HPDE6-E6E7 (cell line): ENCODE measurements at regions not wholly inside any gene's neighbourhood (a gene's known extent, or its start where the extent isn't known, plus 50 kb on each side); places are given as distances from the start of the nearest gene placed in this dataset.

Experiments used
- DNase-seq: peaks from one replicate; pipeline ENCODE4 v3.0.0; 2011; ENCODE audit warnings: missing footprints; ENCODE audit errors: extremely low spot score

DNA sequence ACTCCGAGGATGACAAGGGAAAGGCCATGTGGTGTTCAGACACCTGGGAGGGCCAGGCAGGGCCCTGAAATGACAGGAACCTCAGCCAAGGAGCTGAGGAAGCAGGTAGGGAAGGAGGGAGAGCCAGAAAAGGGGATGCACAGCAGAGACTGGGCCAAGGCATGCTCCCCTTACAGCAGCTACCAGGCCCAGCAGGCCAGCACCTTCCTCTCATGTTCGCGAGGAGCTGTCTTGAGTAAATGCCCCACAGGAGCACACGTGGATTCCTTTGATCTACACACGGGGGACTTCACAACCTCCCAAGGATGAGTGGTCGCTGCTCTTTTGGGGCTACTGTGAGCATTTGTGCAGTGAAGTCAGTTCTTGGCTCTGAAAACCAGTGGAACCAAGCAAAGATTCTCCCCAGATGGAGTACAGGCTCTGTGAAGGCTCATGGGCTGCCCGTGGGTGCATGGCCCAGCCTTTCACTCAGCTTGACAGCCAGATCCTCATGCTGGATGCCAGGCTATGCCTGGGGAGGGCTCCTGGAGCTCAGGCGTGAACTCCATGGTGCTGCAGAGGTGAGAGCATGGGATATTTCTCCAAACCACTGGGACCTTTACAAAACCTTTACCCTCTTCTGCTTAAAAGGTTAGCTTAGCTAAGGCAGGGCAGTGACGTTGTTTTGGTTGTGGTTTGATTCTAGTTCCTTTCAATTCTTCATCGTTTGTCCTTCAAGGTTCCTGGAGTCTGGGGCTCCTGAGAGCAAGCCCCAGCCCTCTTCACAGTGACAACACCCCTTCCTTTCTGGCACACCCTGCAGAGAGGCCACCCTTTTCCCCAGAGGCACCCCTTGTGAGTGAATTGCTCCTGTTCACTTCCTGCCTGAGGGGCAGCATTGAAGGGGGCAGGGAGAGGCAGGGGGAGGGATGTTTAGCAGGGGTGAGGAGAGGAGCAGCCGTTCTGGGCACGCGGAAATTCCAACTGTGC, 74.2 kb upstream of the ZPBP start:
- no peak for DNase-seq

GRCh38 chr7:50164559-50165170, 71.6 kb upstream of the ZPBP start:
- DNase-seq, result no peak

GRCh38 chr7:50160206-50160605, 67.2 kb upstream of the ZPBP start:
- DNase-seq, result no peak

DNA sequence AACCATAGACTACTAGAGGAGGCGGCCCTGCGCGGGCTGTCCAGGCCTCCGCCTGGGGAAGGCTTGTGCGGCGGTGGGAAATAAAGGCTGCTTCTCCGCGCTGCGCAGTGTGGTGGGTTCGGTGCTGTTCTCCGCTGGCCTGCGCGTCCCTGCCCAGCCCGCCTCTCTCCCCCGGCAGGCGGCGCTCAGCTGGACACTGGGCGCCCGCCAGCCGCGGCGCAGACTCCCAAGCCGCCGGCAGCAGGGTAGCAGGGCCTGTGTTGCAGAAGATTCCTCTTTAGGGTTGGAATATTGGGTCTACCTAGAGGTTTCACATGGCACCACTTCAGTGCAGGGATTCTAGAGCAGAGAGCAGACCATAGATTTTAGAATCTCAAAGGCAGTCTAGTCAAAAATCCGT, 66.1 kb upstream of the ZPBP start:
- DNase-seq, result no peak

DNA sequence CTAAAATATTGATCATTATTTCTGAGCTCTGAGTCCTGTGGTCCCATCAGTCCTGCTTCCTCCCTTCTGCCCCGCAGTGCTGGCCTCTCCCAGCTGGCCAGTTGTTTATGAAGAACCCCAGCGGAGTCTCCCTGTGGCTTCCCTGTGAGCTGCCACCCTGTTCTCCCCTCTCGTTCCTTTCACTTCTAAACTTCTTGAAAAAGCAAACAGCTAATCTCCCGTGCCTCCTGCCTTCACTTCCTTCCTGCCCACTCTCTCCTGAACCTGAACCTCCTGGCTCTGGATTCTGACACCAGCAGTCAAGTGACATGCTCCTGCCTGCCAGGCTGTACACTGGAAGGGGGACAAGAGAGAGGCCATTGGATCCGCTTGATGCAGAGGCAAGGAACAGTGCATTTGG, 63.7 kb upstream of the ZPBP start:
- DNase-seq, result no peak

DNA sequence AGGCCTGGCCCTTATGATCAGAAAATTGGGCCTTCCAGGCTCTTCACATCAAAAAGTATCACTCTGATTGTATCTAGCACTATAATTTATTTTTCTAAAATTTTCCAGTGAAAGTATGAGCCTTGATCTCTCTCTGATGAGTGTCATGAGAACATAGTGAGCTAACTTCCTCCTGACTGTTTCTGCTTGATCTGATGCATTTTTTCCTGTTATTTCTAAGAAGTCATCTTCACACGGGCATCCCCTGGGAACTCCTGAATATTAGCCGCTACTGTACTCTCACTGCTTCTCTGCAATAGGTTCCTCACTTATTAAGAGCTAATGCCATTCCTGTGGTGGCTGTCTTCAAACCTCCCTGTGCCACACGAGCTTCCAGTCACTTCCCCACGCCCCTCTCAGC, 63.1 kb upstream of the ZPBP start:
- no peak for DNase-seq

GRCh38 chr7:50155755-50156154, 62.7 kb upstream of the ZPBP start:
- DNase-seq, result no peak

DNA sequence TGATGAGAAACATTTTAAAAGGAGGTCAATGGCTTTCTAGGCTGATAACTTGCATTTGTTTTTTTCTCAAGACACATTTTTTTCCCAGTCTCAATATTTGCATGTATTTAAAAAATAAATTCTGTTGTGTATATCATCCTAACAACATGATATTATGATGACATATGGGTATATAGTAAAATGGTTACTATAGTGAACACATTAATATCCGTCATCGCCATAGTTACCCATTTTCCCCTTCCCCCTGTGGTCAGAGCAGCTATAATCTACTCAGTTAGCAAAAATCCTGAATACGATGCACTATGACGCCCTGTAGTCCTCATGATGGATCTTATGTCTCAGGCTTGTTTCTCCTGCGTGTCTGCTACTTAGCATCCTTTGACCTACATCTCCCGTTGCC, 60.9 kb upstream of the ZPBP start:
- DNase-seq, result no peak

GRCh38 chr7:50153148-50153547, 60.1 kb upstream of the ZPBP start:
- DNase-seq, result no peak

DNA sequence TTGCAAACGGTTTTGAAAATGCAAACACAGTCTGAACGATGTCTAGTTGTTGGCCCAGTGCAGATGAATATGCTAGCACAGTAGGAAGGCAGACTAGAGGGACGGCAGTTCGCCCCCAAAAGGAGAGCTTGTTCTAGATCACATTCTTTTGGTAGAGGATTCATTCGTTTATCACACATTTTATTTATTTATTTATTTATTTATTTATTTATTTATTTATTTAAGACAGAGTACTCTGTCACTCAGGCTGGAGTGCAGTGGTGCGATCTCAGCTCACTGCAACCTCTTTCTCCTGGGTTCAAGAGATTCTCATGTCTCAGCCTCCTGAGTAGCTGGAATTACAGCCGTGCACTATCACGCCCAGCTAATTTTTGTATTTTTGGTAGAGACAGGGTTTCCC, 59.4 kb upstream of the ZPBP start:
- no peak for DNase-seq

GRCh38 chr7:50151661-50152060, 58.6 kb upstream of the ZPBP start:
- no peak for DNase-seq

DNA sequence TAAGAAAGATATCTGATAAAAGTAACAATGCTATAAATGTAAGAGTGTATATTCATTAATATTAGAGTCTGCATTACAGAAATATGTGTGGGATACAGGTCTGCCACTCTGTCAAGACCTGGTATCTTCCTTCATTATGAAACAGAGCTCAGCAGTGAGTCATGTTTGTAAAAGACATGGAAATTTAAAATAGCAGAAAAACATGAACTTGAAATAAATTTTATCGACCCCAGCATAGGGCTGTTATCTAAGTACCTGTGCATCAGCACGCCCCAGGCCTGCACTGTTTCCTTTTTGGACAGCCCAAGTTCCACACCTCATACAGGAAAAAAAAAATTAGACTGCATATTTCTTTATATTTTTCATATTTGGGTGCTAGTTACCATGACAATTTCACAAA, 58.0 kb upstream of the ZPBP start:
- DNase-seq, result no peak

DNA sequence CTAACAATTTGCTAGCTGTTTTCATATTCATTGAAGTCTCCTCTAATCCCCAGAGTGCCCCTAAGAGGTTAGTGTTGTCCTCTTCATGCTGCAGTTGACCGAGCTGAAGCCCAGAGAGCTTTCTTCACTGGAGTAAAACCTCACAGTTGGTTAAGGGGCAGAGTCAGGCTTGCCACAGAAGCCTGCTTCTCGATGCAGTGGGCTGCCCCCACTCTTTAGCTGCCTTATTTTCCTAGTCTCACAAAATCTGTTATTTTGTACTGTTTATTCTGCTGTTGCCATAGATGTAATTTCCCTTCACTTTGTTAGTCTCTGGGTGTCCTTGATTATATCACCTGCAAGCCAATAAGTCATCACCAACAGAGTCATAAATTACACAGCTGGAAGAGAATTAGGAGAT, 56.3 kb upstream of the ZPBP start:
- DNase-seq, result no peak

- no peak for DNase-seq
These were observed 55.1 kb upstream of the ZPBP start for GRCh38 chr7:50147951-50148808.

DNA sequence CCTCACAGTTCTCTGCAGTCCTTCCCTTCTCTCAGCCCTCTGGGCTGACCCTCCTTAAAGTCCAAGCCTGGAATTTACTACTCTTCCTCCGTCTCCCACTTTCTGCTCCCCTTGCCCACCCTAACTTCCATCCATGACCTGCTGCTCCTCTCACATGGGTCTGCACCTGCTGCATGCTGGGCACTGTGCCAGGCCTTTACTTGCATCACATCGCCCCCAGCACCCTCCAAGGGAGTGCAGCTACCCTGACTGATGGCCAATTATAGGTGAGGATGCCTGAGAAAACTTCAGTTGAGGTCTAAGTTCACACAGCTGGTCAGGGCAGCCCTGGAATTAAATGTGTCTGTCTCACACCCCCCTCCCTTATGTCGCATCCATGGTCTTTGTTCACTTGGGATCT, 53.6 kb upstream of the ZPBP start:
- no peak for DNase-seq

GRCh38 chr7:50145801-50146338, 52.8 kb upstream of the ZPBP start:
- DNase-seq, result no peak

DNA sequence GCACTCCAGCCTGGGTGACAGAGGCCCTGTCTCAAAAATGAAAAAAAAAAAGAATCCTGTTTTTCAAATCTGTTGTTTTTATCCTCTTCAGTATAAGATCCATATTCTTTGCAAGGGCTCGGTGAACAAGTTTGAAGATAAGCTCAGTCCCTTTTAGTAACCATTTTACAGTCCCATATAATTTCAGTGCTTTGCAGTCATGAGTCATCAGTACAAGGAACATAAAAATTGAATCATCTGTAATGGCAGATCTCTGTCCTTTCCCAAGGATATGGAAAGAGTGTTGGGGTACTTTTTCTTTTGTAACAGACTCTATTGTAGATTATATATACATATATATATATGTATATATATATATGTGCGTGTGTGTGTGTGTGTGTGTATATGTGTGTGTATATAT, 52.2 kb upstream of the ZPBP start:
- DNase-seq, result no peak
